DOHH2 (cell line): ENCODE measurements at regions not wholly inside any gene's neighbourhood (a gene's known extent, or its start where the extent isn't known, plus 50 kb on each side); places are given as distances from the start of the nearest gene placed in this dataset.

Experiments
- EZH2phosphoT487 ChIP-seq: fragments of 200-600 bp; sonication (generic); IDR thresholded peaks from 2 replicates; pipeline ENCODE4 v1.6.1; 2017; ENCODE audit warnings: borderline replicate concordance, mild to moderate bottlenecking, antibody characterized with exemption, low read length, moderate library complexity, mixed read lengths
- TF ChIP-seq, protein P1 (sequence below): fragments of 200-600 bp; sonication (generic); IDR thresholded peaks from one replicate; pipeline ENCODE4 v1.5.1; 2014; ENCODE audit warnings: antibody characterized with exemption, mild to moderate bottlenecking, low read depth, low read length; ENCODE audit not compliant: poor library complexity, severe bottlenecking

- TF ChIP-seq EZH2phosphoT487: no peak
- TF ChIP-seq, protein P1, sequence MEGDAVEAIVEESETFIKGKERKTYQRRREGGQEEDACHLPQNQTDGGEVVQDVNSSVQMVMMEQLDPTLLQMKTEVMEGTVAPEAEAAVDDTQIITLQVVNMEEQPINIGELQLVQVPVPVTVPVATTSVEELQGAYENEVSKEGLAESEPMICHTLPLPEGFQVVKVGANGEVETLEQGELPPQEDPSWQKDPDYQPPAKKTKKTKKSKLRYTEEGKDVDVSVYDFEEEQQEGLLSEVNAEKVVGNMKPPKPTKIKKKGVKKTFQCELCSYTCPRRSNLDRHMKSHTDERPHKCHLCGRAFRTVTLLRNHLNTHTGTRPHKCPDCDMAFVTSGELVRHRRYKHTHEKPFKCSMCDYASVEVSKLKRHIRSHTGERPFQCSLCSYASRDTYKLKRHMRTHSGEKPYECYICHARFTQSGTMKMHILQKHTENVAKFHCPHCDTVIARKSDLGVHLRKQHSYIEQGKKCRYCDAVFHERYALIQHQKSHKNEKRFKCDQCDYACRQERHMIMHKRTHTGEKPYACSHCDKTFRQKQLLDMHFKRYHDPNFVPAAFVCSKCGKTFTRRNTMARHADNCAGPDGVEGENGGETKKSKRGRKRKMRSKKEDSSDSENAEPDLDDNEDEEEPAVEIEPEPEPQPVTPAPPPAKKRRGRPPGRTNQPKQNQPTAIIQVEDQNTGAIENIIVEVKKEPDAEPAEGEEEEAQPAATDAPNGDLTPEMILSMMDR: no peak
These were observed 224.4 kb downstream of the LACC1 start for GRCh38 chr13:44104197-44104490.
